SU-DHL-6 (cell line): ENCODE measurements at regions not wholly inside any gene's neighbourhood (a gene's known extent, or its start where the extent isn't known, plus 50 kb on each side); places are given as distances from the start of the nearest gene placed in this dataset.

Source experiments
- CTCF ChIP-seq: fragments of 200-600 bp; sonication (generic); IDR thresholded peaks from one replicate; pipeline ENCODE4 v1.5.1; 2017; ENCODE audit warnings: antibody characterized with exemption, mild to moderate bottlenecking, low read length, moderate library complexity; ENCODE audit not compliant: insufficient read depth, poor library complexity, severe bottlenecking
- EZH2phosphoT487 ChIP-seq: fragments of 200-600 bp; sonication (generic), shearing (Covaris generic); conservative IDR thresholded peaks from 2 replicates; pipeline ENCODE4 v1.6.1; 2018; ENCODE audit warnings: mild to moderate bottlenecking, antibody characterized with exemption, low read length, moderate library complexity, mixed read lengths

GRCh38 chr13:103284466-103284865 is 218.2 kb upstream of the SLC10A2 start:
- no peak for TF ChIP-seq CTCF
- no peak for TF ChIP-seq EZH2phosphoT487
